MG63 (cell line): ENCODE measurements at regions not wholly inside any gene's neighbourhood (a gene's known extent, or its start where the extent isn't known, plus 50 kb on each side); places are given as distances from the start of the nearest gene placed in this dataset.
"Not testable (repeated sequence)": the region's sequence is repeated elsewhere in the genome, so short reads cannot be mapped to it uniquely, and the experiment has no call there.

Experiments used
- DNase-seq: peaks from one replicate; pipeline ENCODE4 v3.0.0-alpha.2; 2020
- H3K27me3 ChIP-seq: fragments of 250-450 bp; sonication (Bioruptor Pico); 2 replicates; pipeline ENCODE4 v1.5.1; 2020; ENCODE audit warnings: mild to moderate bottlenecking, moderate library complexity
- H3K36me3 ChIP-seq: fragments of 250-450 bp; sonication (Bioruptor Pico); 2 replicates; pipeline ENCODE4 v1.5.1; 2020; ENCODE audit warnings: mild to moderate bottlenecking, moderate library complexity
- H3K4me3 ChIP-seq: fragments of 250-450 bp; sonication (Bioruptor Pico); 2 replicates; pipeline ENCODE4 v1.5.1; 2020; ENCODE audit warnings: mild to moderate bottlenecking, moderate library complexity
- H3K9me3 ChIP-seq: fragments of 250-450 bp; sonication (Bioruptor Pico); 2 replicates; pipeline ENCODE4 v1.5.1; 2020; ENCODE audit warnings: mild to moderate bottlenecking, moderate library complexity

DNA sequence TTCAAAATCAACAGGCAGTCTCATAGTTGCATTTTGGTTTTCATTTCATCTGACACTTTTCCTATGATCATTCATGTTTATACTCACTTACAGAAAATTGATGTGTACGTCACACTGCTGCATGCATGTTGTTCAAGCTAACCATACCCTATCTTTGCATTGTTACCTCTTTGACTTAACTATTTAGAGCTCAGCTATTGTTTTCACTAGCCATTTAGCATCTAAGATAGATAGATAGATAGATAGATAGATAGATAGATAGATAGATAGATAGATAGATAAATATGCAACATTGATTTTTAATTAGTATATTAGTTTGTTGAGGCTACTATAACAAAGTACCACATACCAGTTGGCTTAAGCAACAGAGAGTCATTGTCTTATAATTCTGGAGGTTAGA is 649.5 kb upstream of the KCND2 start:
- no peak for DNase-seq
- Histone ChIP-seq H3K4me3 (no peak overlapping the region), H3K27me3 (no peaks in the 10 kb centered on the region), H3K36me3 (no peaks in the 10 kb centered on the region), H3K9me3 (no peaks in the 10 kb centered on the region)

GRCh38 chr7:119630406-119630969 is 642.5 kb upstream of the KCND2 start:
- no peak for DNase-seq
- Histone ChIP-seq H3K9me3 (no peaks in the 10 kb centered on the region), H3K4me3 (no peak overlapping the region), H3K36me3 (no peaks in the 10 kb centered on the region), H3K27me3 (no peaks in the 10 kb centered on the region)

- not testable (repeated sequence) for H3K36me3 ChIP-seq, DNase-seq, H3K4me3 ChIP-seq, H3K27me3 ChIP-seq, H3K9me3 ChIP-seq
Measured at GRCh38 chr7:119633812-119634211, 639.2 kb upstream of the KCND2 start.

- H3K36me3 ChIP-seq: no peaks in the 10 kb centered on the region
- H3K27me3 ChIP-seq: no peaks in the 10 kb centered on the region
- no peak for DNase-seq
- no peaks in the 10 kb centered on the region for H3K9me3 ChIP-seq
- no peak overlapping the region for H3K4me3 ChIP-seq
Measured at GRCh38 chr7:119640326-119640725, 632.6 kb upstream of the KCND2 start.

- Histone ChIP-seq H3K9me3 (no peaks in the 10 kb centered on the region), H3K27me3 (no peaks in the 10 kb centered on the region), H3K36me3 (no peaks in the 10 kb centered on the region), H3K4me3 (no peak overlapping the region)
- DNase-seq: no peak
Measured at GRCh38 chr7:119640861-119641260, 632.1 kb upstream of the KCND2 start.

GRCh38 chr7:119643558-119643957 is 629.4 kb upstream of the KCND2 start:
- no peak for DNase-seq
- H3K9me3 ChIP-seq: no peaks in the 10 kb centered on the region
- no peaks in the 10 kb centered on the region for H3K36me3 ChIP-seq
- no peaks in the 10 kb centered on the region for H3K27me3 ChIP-seq
- no peak overlapping the region for H3K4me3 ChIP-seq

- no peaks in the 10 kb centered on the region for H3K9me3 ChIP-seq
- no peak overlapping the region for H3K4me3 ChIP-seq
- DNase-seq: no peak
- no peaks in the 10 kb centered on the region for H3K36me3 ChIP-seq
- H3K27me3 ChIP-seq: no peaks in the 10 kb centered on the region
Measured at GRCh38 chr7:119647286-119647685, 625.7 kb upstream of the KCND2 start.

GRCh38 chr7:119648752-119649151 is 624.2 kb upstream of the KCND2 start:
- not testable (repeated sequence) for H3K9me3 ChIP-seq, H3K36me3 ChIP-seq, H3K4me3 ChIP-seq, H3K27me3 ChIP-seq, DNase-seq

DNA sequence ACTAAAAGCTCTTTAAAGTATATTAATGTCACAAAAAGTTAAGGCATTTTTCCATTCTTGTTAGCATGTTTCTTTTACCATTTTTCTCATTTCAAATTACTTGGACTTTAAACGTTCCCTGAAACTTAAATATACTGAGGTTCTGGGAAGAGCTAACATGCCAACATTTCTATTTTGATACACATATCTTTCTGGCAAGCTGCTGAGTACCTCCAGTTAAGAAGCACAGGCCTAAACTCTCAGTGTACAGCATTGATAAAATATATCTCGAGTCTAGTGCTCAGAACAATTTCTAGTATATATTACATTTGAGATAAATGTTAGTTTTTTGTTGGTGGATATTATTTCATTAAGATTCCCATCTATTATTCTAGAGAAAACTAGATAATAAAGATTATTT is 612.9 kb upstream of the KCND2 start:
- no peaks in the 10 kb centered on the region for H3K9me3 ChIP-seq
- DNase-seq: no peak
- no peaks in the 10 kb centered on the region for H3K27me3 ChIP-seq
- H3K36me3 ChIP-seq: no peaks in the 10 kb centered on the region
- H3K4me3 ChIP-seq: no peak overlapping the region

DNA sequence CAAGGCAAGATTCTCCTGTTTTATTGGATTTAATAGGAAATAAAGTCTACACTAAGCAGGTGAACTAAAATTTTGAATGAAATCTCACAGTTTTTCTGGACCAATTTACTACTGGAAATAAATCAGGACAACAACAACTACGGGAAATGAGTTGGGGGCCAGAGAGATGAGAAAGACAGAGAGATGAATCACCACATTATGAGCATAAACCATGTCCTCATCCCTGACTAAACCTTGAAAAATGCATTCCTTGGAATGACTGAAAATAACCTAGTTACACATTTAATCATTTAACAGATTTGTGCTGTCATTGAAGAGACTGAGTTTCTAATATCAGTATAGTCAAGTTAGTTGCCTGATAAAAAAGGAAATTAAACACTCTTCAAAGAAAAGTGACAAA is 608.4 kb upstream of the KCND2 start:
- Histone ChIP-seq H3K9me3 (no peaks in the 10 kb centered on the region), H3K4me3 (no peak overlapping the region)
- DNase-seq: no peak

DNA sequence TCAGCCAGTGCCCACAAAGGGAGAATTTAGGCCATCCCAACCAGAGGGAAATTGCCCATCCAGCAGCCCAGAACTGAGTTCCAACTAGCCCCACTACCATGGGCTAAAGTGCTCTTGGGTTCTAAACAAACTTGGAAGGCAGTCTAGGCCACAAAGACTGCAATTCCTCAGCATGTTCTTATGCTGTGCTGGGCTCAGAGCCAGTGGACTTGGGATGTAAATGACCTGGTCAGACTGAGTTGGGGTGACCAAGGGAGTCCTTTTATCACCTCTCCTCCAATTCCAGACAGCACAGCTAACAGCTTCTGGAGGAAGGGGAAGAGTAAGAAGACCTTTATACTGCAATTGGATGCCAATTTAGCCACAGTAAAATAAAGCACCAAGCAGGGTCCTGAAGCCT is 607.2 kb upstream of the KCND2 start:
- H3K27me3 ChIP-seq: no peaks in the 10 kb centered on the region
- no peaks in the 10 kb centered on the region for H3K36me3 ChIP-seq
- H3K9me3 ChIP-seq: no peaks in the 10 kb centered on the region
- no peak overlapping the region for H3K4me3 ChIP-seq
- DNase-seq: no peak

More for the DNA sequence above, 608.4 kb upstream of the KCND2 start:
- H3K36me3 ChIP-seq: no peaks in the 10 kb centered on the region
- H3K27me3 ChIP-seq: no peaks in the 10 kb centered on the region

DNA sequence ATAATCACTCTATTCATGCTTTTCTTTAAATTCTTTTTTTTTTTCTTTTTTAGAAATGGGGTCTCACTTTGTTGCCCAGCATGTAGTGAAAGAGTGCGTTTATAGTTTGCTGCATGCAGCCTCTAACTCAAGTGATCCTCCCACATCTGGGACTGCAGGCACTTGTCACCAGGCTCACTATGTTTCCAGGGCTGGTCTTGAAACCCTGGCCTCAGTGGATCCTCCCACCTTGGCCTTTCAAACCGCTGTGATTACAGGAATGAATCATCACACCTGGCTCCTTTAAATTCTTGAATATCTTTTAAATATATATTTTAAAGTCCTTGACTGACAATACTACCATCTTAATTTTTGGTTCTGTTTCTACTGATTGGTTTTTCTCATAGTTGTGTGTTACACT is 591.6 kb upstream of the KCND2 start:
- no peaks in the 10 kb centered on the region for H3K27me3 ChIP-seq
- H3K9me3 ChIP-seq: no peaks in the 10 kb centered on the region
- H3K4me3 ChIP-seq: no peak overlapping the region
- no peak for DNase-seq
- H3K36me3 ChIP-seq: no peaks in the 10 kb centered on the region

- Histone ChIP-seq H3K4me3 (no peak overlapping the region), H3K9me3 (no peaks in the 10 kb centered on the region), H3K36me3 (no peaks in the 10 kb centered on the region), H3K27me3 (no peaks in the 10 kb centered on the region)
- DNase-seq: no peak
Measured at GRCh38 chr7:119684763-119685162, 588.2 kb upstream of the KCND2 start.

GRCh38 chr7:119685906-119686305 is 587.1 kb upstream of the KCND2 start:
- H3K9me3 ChIP-seq: no peaks in the 10 kb centered on the region
- H3K27me3 ChIP-seq: no peaks in the 10 kb centered on the region
- no peak overlapping the region for H3K4me3 ChIP-seq
- no peak for DNase-seq
- H3K36me3 ChIP-seq: no peaks in the 10 kb centered on the region

GRCh38 chr7:119688831-119689230 is 584.1 kb upstream of the KCND2 start:
- no peaks in the 10 kb centered on the region for H3K9me3 ChIP-seq
- H3K36me3 ChIP-seq: no peaks in the 10 kb centered on the region
- H3K4me3 ChIP-seq: no peak overlapping the region
- H3K27me3 ChIP-seq: no peaks in the 10 kb centered on the region
- DNase-seq: no peak

- H3K36me3 ChIP-seq: no peaks in the 10 kb centered on the region
- DNase-seq: no peak
- H3K4me3 ChIP-seq: no peak overlapping the region
- H3K9me3 ChIP-seq: peaks cover 4% of the 10 kb centered on the region; the same call in 1 of the 2 replicates
- H3K27me3 ChIP-seq: no peaks in the 10 kb centered on the region
Measured at GRCh38 chr7:119692541-119692940, 580.4 kb upstream of the KCND2 start.

- no peaks in the 10 kb centered on the region for H3K27me3 ChIP-seq
- H3K9me3 ChIP-seq: peaks cover 4% of the 10 kb centered on the region; the same call in 1 of the 2 replicates
- no peaks in the 10 kb centered on the region for H3K36me3 ChIP-seq
- no peak overlapping the region for H3K4me3 ChIP-seq
- no peak for DNase-seq
Measured at GRCh38 chr7:119694506-119694905, 578.5 kb upstream of the KCND2 start.

- H3K4me3 ChIP-seq: no peak overlapping the region
- peaks cover 4% of the 10 kb centered on the region; the same call in 1 of the 2 replicates for H3K9me3 ChIP-seq
- no peaks in the 10 kb centered on the region for H3K27me3 ChIP-seq
- no peaks in the 10 kb centered on the region for H3K36me3 ChIP-seq
- DNase-seq: no peak
Measured at GRCh38 chr7:119696336-119696735, 576.6 kb upstream of the KCND2 start.

DNA sequence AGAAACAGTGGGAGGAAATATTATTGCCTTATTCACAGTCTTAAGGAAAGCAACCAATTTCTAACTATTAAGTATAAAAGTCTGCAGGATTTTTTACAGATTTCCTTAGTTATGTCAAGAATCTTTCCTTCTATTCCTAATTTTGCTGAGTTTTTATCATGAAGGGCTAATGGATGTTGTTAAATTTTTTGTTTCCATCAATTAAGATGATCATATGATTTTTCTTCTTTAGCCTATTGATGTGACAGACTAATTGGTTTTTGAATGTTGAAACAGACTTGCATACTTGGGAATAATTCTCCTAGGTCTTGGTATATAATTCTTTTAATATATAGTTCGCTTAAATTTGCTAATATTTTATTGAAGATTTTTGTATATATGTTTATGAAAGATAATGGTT is 569.1 kb upstream of the KCND2 start:
- H3K27me3 ChIP-seq: no peaks in the 10 kb centered on the region
- no peaks in the 10 kb centered on the region for H3K36me3 ChIP-seq
- no peak overlapping the region for H3K4me3 ChIP-seq
- DNase-seq: no peak
- no peaks in the 10 kb centered on the region; the same call in 1 of the 2 replicates for H3K9me3 ChIP-seq
